IMR-90 (cell line): ENCODE measurements at regions not wholly inside any gene's neighbourhood (a gene's known extent, or its start where the extent isn't known, plus 50 kb on each side); places are given as distances from the start of the nearest gene placed in this dataset.

ENCODE experiments used
- ATAC-seq: fragments of 200-7000 bp; cut with Tn5 transposase; 2 replicates; pipeline ENCODE4 v1.9.1; 2020; ENCODE audit warnings: low read depth, mild to moderate bottlenecking, moderate library complexity
- BruUV-seq: library from RNA; stranded (reverse); fragments of 400-500 nt; replicated peaks from 2 replicates; lab custom pipeline; 2021; lab: Mats Ljungman, UMichigan
- CTCF ChIA-PET: fragments of 300-600 bp; formaldehyde crosslinking; extraction: SDS; loops from one replicate; lab custom pipeline; 2021; ENCODE audit warnings: antibody characterized with exemption; lab: Yijun Ruan, JAX
- POLR2A ChIA-PET: fragments of 300-600 bp; sonication (Branson Sonifier 250); formaldehyde crosslinking; loops from one replicate; lab custom pipeline; 2022; ENCODE audit warnings: antibody characterized with exemption; ENCODE audit not compliant: unreplicated experiment; lab: Charles Lee
- DNase-seq: peaks from one replicate; pipeline ENCODE4 v3.0.0; 2013
- H2AFZ ChIP-seq: replicated peaks from 2 replicates; pipeline ENCODE3; 2013; ENCODE audit warnings: low read length, mild to moderate bottlenecking; ENCODE audit not compliant: poor library complexity
- H2AK5ac ChIP-seq: 2 replicates; pipeline ENCODE4 v1.6.1; 2013; ENCODE audit warnings: low read depth, low read length, inconsistent platforms
- H2AK9ac ChIP-seq: replicated peaks from 2 replicates; pipeline ENCODE3; 2013; ENCODE audit warnings: mild to moderate bottlenecking, low read depth, low read length, moderate library complexity; ENCODE audit not compliant: poor library complexity
- H2BK120ac ChIP-seq: 2 replicates; pipeline ENCODE4 v1.6.1; 2013; ENCODE audit warnings: low read depth, low read length, inconsistent platforms
- H2BK15ac ChIP-seq: 3 replicates; pipeline ENCODE4 v1.6.1; 2013; ENCODE audit warnings: low read depth, low read length, inconsistent platforms
- H2BK20ac ChIP-seq: 2 replicates; pipeline ENCODE4 v1.6.1; 2013; ENCODE audit warnings: low read depth, mild to moderate bottlenecking, inconsistent platforms, low read length, moderate library complexity
- H2BK5ac ChIP-seq: 2 replicates; pipeline ENCODE4 v1.6.1; 2013; ENCODE audit warnings: mild to moderate bottlenecking, low read depth, low read length, inconsistent platforms; ENCODE audit not compliant: poor library complexity, severe bottlenecking
- H3K14ac ChIP-seq: replicated peaks from 2 replicates; pipeline ENCODE4 v1.6.1; 2013; ENCODE audit warnings: low read depth, low read length, inconsistent platforms
- H3K18ac ChIP-seq: 2 replicates; pipeline ENCODE4 v1.6.1; 2013; ENCODE audit warnings: low read depth, low read length, control low read depth
- H3K23ac ChIP-seq: 2 replicates; pipeline ENCODE4 v1.6.1; 2013; ENCODE audit warnings: low read depth, low read length, inconsistent platforms
- H3K27ac ChIP-seq: 2 replicates; pipeline ENCODE4 v1.5.1; 2013; ENCODE audit warnings: mild to moderate bottlenecking, control low read depth, low read length; ENCODE audit not compliant: insufficient read depth
- H3K27me3 ChIP-seq: 2 replicates; pipeline ENCODE4 v1.6.1; 2013; ENCODE audit warnings: low read length; ENCODE audit not compliant: control insufficient read depth, insufficient read depth
- H3K36me3 ChIP-seq: 2 replicates; pipeline ENCODE4 v1.6.1; 2013; ENCODE audit warnings: low read length, mixed read lengths; ENCODE audit not compliant: control insufficient read depth, insufficient read depth
- H3K4ac ChIP-seq: 2 replicates; pipeline ENCODE4 v1.6.1; 2013; ENCODE audit warnings: low read depth, low read length, inconsistent platforms
- H3K4me1 ChIP-seq: 2 replicates; pipeline ENCODE4 v1.6.1; 2013; ENCODE audit warnings: low read length, mixed read lengths; ENCODE audit not compliant: control insufficient read depth, insufficient read depth
- H3K4me2 ChIP-seq: 2 replicates; pipeline ENCODE4 v1.6.1; 2013; ENCODE audit warnings: low read depth, mild to moderate bottlenecking, control low read depth, low read length, moderate library complexity
- H3K4me3 ChIP-seq: 2 replicates; pipeline ENCODE4 v1.5.1; 2013; ENCODE audit warnings: low read depth, mild to moderate bottlenecking, control low read depth, low read length, moderate library complexity; ENCODE audit not compliant: insufficient read depth
- H3K56ac ChIP-seq: 2 replicates; pipeline ENCODE4 v1.6.1; 2013; ENCODE audit warnings: low read length, inconsistent platforms; ENCODE audit not compliant: insufficient read depth; ENCODE audit errors: extremely low read depth
- H3K79me1 ChIP-seq, 2 experiments: 2 replicates each; pipeline ENCODE4 v1.6.1; 2013; ENCODE audit warnings: low read length in 2 of 2, inconsistent platforms in 1 of 2, low read depth in 1 of 2
- H3K9ac ChIP-seq: 2 replicates; pipeline ENCODE4 v1.6.1; 2013; ENCODE audit warnings: low read depth, low read length, control low read depth
- H3K9me1 ChIP-seq: 2 replicates; pipeline ENCODE4 v1.6.1; 2013; ENCODE audit warnings: low read length, inconsistent platforms; ENCODE audit not compliant: insufficient read depth
- H3K9me3 ChIP-seq: 2 replicates; pipeline ENCODE4 v1.6.1; 2013; ENCODE audit warnings: low read length; ENCODE audit not compliant: control insufficient read depth, insufficient read depth
- H4K20me1 ChIP-seq: 2 replicates; pipeline ENCODE4 v1.6.1; 2013; ENCODE audit warnings: low read length, inconsistent platforms; ENCODE audit not compliant: insufficient read depth
- H4K5ac ChIP-seq: 2 replicates; pipeline ENCODE4 v1.6.1; 2013; ENCODE audit warnings: mild to moderate bottlenecking, low read depth, low read length, control low read depth
- H4K8ac ChIP-seq, 2 experiments: 2 replicates each; pipeline ENCODE4 v1.6.1; 2013; ENCODE audit warnings: low read depth in 2 of 2, low read length in 2 of 2, control low read depth in 1 of 2, inconsistent platforms in 1 of 2
- H4K91ac ChIP-seq: 2 replicates; pipeline ENCODE4 v1.6.1; 2013; ENCODE audit warnings: low read depth, low read length, inconsistent platforms; ENCODE audit not compliant: insufficient read depth
- BHLHE40 ChIP-seq: fragments of 150-350 bp; IDR thresholded peaks from 2 replicates; pipeline ENCODE4 v1.6.1; 2016; ENCODE audit warnings: mild to moderate bottlenecking, low read depth, low read length
- CEBPB ChIP-seq: IDR thresholded peaks from 2 replicates; pipeline ENCODE4 v1.6.1; 2012; ENCODE audit warnings: low read depth, low read length, improper control_type of control experiment
- CHD1 ChIP-seq: IDR thresholded peaks from 2 replicates; pipeline ENCODE4 v1.6.1; 2012; ENCODE audit warnings: low read depth, low read length, improper control_type of control experiment
- CTCF ChIP-seq: conservative IDR thresholded peaks from 2 replicates; pipeline ENCODE4 v1.5.1; 2012; ENCODE audit warnings: mild to moderate bottlenecking, low read depth, low read length, improper control_type of control experiment
- ELK1 ChIP-seq: fragments of 150-350 bp; IDR thresholded peaks from 2 replicates; pipeline ENCODE4 v1.6.1; 2016; ENCODE audit warnings: low read depth, mild to moderate bottlenecking, low read length, moderate library complexity, borderline replicate concordance
- FOS ChIP-seq: fragments of 150-350 bp; IDR thresholded peaks from 2 replicates; pipeline ENCODE4 v1.6.1; 2016; ENCODE audit warnings: low read depth, low read length
- MAFK ChIP-seq: IDR thresholded peaks from 2 replicates; pipeline ENCODE4 v1.6.1; 2012; ENCODE audit warnings: low read depth, low read length, improper control_type of control experiment
- MAZ ChIP-seq: IDR thresholded peaks from 2 replicates; pipeline ENCODE4 v1.6.1; 2012; ENCODE audit warnings: low read depth, mild to moderate bottlenecking, low read length, improper control_type of control experiment, moderate library complexity, borderline replicate concordance
- MXI1 ChIP-seq: IDR thresholded peaks from 2 replicates; pipeline ENCODE4 v1.6.1; 2012; ENCODE audit warnings: low read depth, mild to moderate bottlenecking, low read length, moderate library complexity, borderline replicate concordance
- NFE2L2 ChIP-seq: fragments of 150-350 bp; IDR thresholded peaks from 2 replicates; pipeline ENCODE4 v1.6.1; 2016; ENCODE audit warnings: low read depth, mild to moderate bottlenecking, low read length
- POLR2A ChIP-seq: IDR thresholded peaks from 2 replicates; pipeline ENCODE4 v1.6.1; 2012; ENCODE audit warnings: mild to moderate bottlenecking, low read depth, low read length
- RCOR1 ChIP-seq: IDR thresholded peaks from 2 replicates; pipeline ENCODE4 v1.6.1; 2012; ENCODE audit warnings: mild to moderate bottlenecking, low read length, improper control_type of control experiment; ENCODE audit not compliant: insufficient replicate concordance
- RFX5 ChIP-seq: IDR thresholded peaks from 2 replicates; pipeline ENCODE4 v1.8.0; 2012; ENCODE audit warnings: low read depth, mild to moderate bottlenecking, low read length, moderate library complexity
- SMC3 ChIP-seq: fragments of 150-350 bp; IDR thresholded peaks from 2 replicates; pipeline ENCODE4 v1.6.1; 2016; ENCODE audit warnings: low read depth, mild to moderate bottlenecking, antibody characterized with exemption, low read length, moderate library complexity
- USF2 ChIP-seq: fragments of 150-350 bp; IDR thresholded peaks from 2 replicates; pipeline ENCODE4 v1.6.1; 2017; ENCODE audit warnings: mild to moderate bottlenecking, antibody characterized with exemption, low read length, low read depth
- WGBS, 2 experiments: methylation state at CpG; one replicate each; pipeline versions ENCODE4 v1.1.5 to v1.1.7; 2013; ENCODE audit warnings: missing lambda C conversion rate in 2 of 2; ENCODE audit not compliant: insufficient read length in 1 of 2; ENCODE audit errors: extremely low coverage in 2 of 2; 5-methylcytosine and 5-hydroxymethylcytosine counted together
- dilution Hi-C: fragments of 300-500 bp; cut with HindIII; formaldehyde crosslinking; loops from one replicate; pipeline ENCODE4 v1.14.3; 2018; ENCODE audit warnings: low sequenced_read_pairs; ENCODE audit not compliant: unreplicated experiment
- in situ Hi-C: fragments of 300-500 bp; cut with MboI; formaldehyde crosslinking; loops from 3 replicates; pipeline ENCODE4 v1.14.3; 2019; ENCODE audit warnings: low sequenced_read_pairs, inconsistent platforms, mixed read lengths
- intact Hi-C: fragments of 100-400 bp; cut with micrococcal nuclease; formaldehyde crosslinking; loops from 2 replicates; pipeline ENCODE4 v1.10.0; 2022

- H3K23ac ChIP-seq, result no peak overlapping the region
- H2AFZ ChIP-seq, result no peak overlapping the region
- ChIA-PET POLR2A (no interaction called here), CTCF (no interaction called here)
- no peak overlapping the region for H2BK5ac ChIP-seq
- ATAC-seq (no peak), DNase-seq (no peak)
- no TSS peak for BruUV-seq
- H3K4me3 ChIP-seq, result no peak overlapping the region
- H2BK15ac ChIP-seq, result no peak overlapping the region
- no peak overlapping the region for H4K91ac ChIP-seq
- no peak overlapping the region for H2BK20ac ChIP-seq
- H4K8ac ChIP-seq, result no peak overlapping the region
- H4K5ac ChIP-seq, result no peak overlapping the region
- H3K9me3 ChIP-seq, result peaks cover 7% of the 10 kb centered on the region
- no peaks in the 10 kb centered on the region for H3K79me1 ChIP-seq
- no peaks in the 10 kb centered on the region for H3K36me3 ChIP-seq
- no peak overlapping the region for H2AK5ac ChIP-seq
- dilution Hi-C loops, result no loop called here
- H3K14ac ChIP-seq, result no peak overlapping the region
- TF ChIP-seq CEBPB (no peak), SMC3 (no peak), CTCF (no peak), RFX5 (no peak), NFE2L2 (no peak), USF2 (no peak), ELK1 (no peak), MAZ (no peak), MXI1 (no peak), RCOR1 (no peak), FOS (no peak), MAFK (no peak), BHLHE40 (no peak), CHD1 (no peak), POLR2A (no peak)
- H3K27me3 ChIP-seq, result no peaks in the 10 kb centered on the region
- H2BK120ac ChIP-seq, result no peak overlapping the region
- no peak overlapping the region for H3K4ac ChIP-seq
- H3K4me2 ChIP-seq, result no peak overlapping the region
- no peak overlapping the region for H2AK9ac ChIP-seq
- no peaks in the 10 kb centered on the region for H4K20me1 ChIP-seq
- H3K27ac ChIP-seq, result no peak overlapping the region
- WGBS, 2 experiments, result 94% methylated on average over 5 of the region's 11 CpGs; no CpG with 5 or more reads in 1 of the 2 experiments
- in situ Hi-C loops, result no loop called here
- no peaks in the 10 kb centered on the region; the same call in 1 of the 2 replicates for H3K9me1 ChIP-seq
- no peaks in the 10 kb centered on the region for H3K4me1 ChIP-seq
- intact Hi-C loops, result no loop called here
- H3K56ac ChIP-seq, result no peak overlapping the region
- no peak overlapping the region for H3K9ac ChIP-seq
- H3K18ac ChIP-seq, result no peak overlapping the region
These were observed 138.8 kb upstream of the RASSF8 start for GRCh38 chr12:25819691-25820090.
